Breast epithelium (tissue), 3 donors: ENCODE measurements at regions not wholly inside any gene's neighbourhood (a gene's known extent, or its start where the extent isn't known, plus 50 kb on each side); places are given as distances from the start of the nearest gene placed in this dataset.

Experiments
- POLR2A ChIP-seq: fragments of 450-650 bp; IDR thresholded peaks from one replicate; pipeline ENCODE4 v1.6.1; 2016; ENCODE audit warnings: antibody characterized with exemption, mild to moderate bottlenecking, moderate library complexity
- TF ChIP-seq, protein P1 (sequence below), 3 donors: fragments of 450-650 bp; IDR thresholded peaks; one replicate each; pipeline ENCODE4 v1.5.1; 2016 to 2017; ENCODE audit warnings: antibody characterized with exemption in 3 of 3, mild to moderate bottlenecking in 3 of 3, moderate library complexity in 3 of 3

DNA sequence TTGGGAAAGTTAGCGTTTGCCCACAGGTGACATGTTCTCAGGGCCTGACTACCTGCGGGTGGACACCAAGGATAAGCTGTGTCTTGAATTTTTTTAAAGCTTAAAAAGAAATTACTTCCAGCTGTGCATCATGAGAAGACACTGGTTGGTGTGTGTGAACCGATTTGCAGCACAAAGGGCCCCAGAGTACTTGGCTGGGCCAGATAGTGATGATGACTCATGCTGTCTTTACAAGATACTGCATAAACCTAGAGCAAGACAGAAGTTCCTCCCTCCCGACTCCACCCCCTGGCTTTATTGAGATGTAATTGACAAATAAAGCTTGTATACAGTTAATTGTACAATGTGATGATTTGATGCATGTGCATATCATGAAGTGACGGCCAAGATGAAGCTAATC lies 212.8 kb downstream of the NXNL2 start:
- TF ChIP-seq, protein P1, sequence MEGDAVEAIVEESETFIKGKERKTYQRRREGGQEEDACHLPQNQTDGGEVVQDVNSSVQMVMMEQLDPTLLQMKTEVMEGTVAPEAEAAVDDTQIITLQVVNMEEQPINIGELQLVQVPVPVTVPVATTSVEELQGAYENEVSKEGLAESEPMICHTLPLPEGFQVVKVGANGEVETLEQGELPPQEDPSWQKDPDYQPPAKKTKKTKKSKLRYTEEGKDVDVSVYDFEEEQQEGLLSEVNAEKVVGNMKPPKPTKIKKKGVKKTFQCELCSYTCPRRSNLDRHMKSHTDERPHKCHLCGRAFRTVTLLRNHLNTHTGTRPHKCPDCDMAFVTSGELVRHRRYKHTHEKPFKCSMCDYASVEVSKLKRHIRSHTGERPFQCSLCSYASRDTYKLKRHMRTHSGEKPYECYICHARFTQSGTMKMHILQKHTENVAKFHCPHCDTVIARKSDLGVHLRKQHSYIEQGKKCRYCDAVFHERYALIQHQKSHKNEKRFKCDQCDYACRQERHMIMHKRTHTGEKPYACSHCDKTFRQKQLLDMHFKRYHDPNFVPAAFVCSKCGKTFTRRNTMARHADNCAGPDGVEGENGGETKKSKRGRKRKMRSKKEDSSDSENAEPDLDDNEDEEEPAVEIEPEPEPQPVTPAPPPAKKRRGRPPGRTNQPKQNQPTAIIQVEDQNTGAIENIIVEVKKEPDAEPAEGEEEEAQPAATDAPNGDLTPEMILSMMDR (IDR thresholded peaks at IDR 0.05) = no peak
- no peak for TF ChIP-seq POLR2A
